ENCODE measurements at regions not wholly inside any gene's neighbourhood (a gene's known extent, or its start where the extent isn't known, plus 50 kb on each side); places are given as distances from the start of the nearest gene placed in this dataset.

DNA sequence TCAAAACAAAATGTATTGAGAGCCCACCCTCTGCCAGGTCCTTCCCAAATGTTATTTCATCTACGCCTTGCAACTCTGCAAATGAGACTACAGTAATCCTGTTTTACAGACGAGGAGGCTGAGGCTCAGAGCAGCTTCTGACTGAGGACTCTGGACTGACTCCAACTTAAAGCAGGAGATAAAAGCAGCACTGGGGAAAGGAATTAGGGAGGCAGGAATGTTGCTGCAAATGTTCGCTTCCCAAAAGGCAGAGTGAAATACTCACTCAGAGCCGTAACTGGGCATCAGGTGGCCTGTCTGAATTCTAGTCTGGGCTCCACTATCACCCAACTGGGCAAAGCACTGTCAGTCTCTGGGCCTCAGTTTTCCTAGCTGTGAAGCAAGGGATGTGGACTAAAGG is 94.7 kb upstream of the SRD5A3 start:
- TF ChIP-seq FOXK2 (IDR thresholded peaks at IDR 0.05): no peak
- TF ChIP-seq TARDBP (IDR thresholded peaks at IDR 0.05): no peak
- TF ChIP-seq LEF1 (IDR thresholded peaks at IDR 0.05; ENCODE audit: borderline replicate concordance): no peak
- TF ChIP-seq FOXA1 (IDR thresholded peaks at IDR 0.05): no peak
- no peak for TF ChIP-seq ARNT (IDR thresholded peaks at IDR 0.05)
- TF ChIP-seq NFRKB (IDR thresholded peaks at IDR 0.05): no peak
- TF ChIP-seq BHLHE40 (IDR thresholded peaks at IDR 0.05; ENCODE audit: borderline replicate concordance): no peak
- TF ChIP-seq, protein P1, sequence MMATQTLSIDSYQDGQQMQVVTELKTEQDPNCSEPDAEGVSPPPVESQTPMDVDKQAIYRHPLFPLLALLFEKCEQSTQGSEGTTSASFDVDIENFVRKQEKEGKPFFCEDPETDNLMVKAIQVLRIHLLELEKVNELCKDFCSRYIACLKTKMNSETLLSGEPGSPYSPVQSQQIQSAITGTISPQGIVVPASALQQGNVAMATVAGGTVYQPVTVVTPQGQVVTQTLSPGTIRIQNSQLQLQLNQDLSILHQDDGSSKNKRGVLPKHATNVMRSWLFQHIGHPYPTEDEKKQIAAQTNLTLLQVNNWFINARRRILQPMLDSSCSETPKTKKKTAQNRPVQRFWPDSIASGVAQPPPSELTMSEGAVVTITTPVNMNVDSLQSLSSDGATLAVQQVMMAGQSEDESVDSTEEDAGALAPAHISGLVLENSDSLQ (IDR thresholded peaks at IDR 0.05): no peak
- no peak for TF ChIP-seq SP1 (IDR thresholded peaks at IDR 0.05)
- TF ChIP-seq ZNF384 (IDR thresholded peaks at IDR 0.05): no peak
- TF ChIP-seq CTBP1 (IDR thresholded peaks at IDR 0.05; ENCODE audit: borderline replicate concordance): no peak
- no peak for TF ChIP-seq L3MBTL2 (conservative IDR thresholded peaks at IDR 0.05)
- no peak for TF ChIP-seq ELF4 (IDR thresholded peaks at IDR 0.05)
- TF ChIP-seq HDGF (IDR thresholded peaks at IDR 0.05; ENCODE audit: borderline replicate concordance): no peak
- no peak for TF ChIP-seq FOXM1 (IDR thresholded peaks at IDR 0.05; ENCODE audit: borderline replicate concordance)
- TF ChIP-seq SUZ12 (IDR thresholded peaks at IDR 0.05): no peak
- POLR2A ChIA-PET: no interaction called here
- CTCF ChIA-PET: no interaction called here
- no peak for DNase-seq (ENCODE audit: extremely low spot score)

GRCh38 chr4:55251896-55252295 is 94.1 kb upstream of the SRD5A3 start:
- TF ChIP-seq LEF1 (IDR thresholded peaks at IDR 0.05; ENCODE audit: borderline replicate concordance): no peak
- no peak for TF ChIP-seq CTBP1 (IDR thresholded peaks at IDR 0.05; ENCODE audit: borderline replicate concordance)
- TF ChIP-seq L3MBTL2 (conservative IDR thresholded peaks at IDR 0.05): no peak
- no peak for TF ChIP-seq SUZ12 (IDR thresholded peaks at IDR 0.05)
- no peak for TF ChIP-seq SP1 (IDR thresholded peaks at IDR 0.05)
- TF ChIP-seq FOXA1 (IDR thresholded peaks at IDR 0.05): no peak
- no peak for TF ChIP-seq ELF4 (IDR thresholded peaks at IDR 0.05)
- TF ChIP-seq ARNT (IDR thresholded peaks at IDR 0.05): no peak
- TF ChIP-seq BHLHE40 (IDR thresholded peaks at IDR 0.05; ENCODE audit: borderline replicate concordance): no peak
- TF ChIP-seq NFRKB (IDR thresholded peaks at IDR 0.05): no peak
- TF ChIP-seq FOXM1 (IDR thresholded peaks at IDR 0.05; ENCODE audit: borderline replicate concordance): no peak
- no peak for TF ChIP-seq HDGF (IDR thresholded peaks at IDR 0.05; ENCODE audit: borderline replicate concordance)
- TF ChIP-seq, protein P1 (IDR thresholded peaks at IDR 0.05): no peak
- no peak for TF ChIP-seq ZNF384 (IDR thresholded peaks at IDR 0.05)
- no peak for TF ChIP-seq TARDBP (IDR thresholded peaks at IDR 0.05)
- no peak for TF ChIP-seq FOXK2 (IDR thresholded peaks at IDR 0.05)
- no peak for DNase-seq (ENCODE audit: extremely low spot score)
- CTCF ChIA-PET: no interaction called here
- POLR2A ChIA-PET: no interaction called here

GRCh38 chr4:55253948-55254593 is 92.0 kb upstream of the SRD5A3 start:
- DNase-seq (ENCODE audit: extremely low spot score): no peak
- no peak for TF ChIP-seq CTBP1 (IDR thresholded peaks at IDR 0.05; ENCODE audit: borderline replicate concordance)
- TF ChIP-seq, protein P1 (IDR thresholded peaks at IDR 0.05): no peak
- TF ChIP-seq ARNT (IDR thresholded peaks at IDR 0.05): no peak
- TF ChIP-seq FOXM1 (IDR thresholded peaks at IDR 0.05; ENCODE audit: borderline replicate concordance): no peak
- no peak for TF ChIP-seq ELF4 (IDR thresholded peaks at IDR 0.05)
- no peak for TF ChIP-seq SP1 (IDR thresholded peaks at IDR 0.05)
- no peak for TF ChIP-seq FOXA1 (IDR thresholded peaks at IDR 0.05)
- TF ChIP-seq NFRKB (IDR thresholded peaks at IDR 0.05): no peak
- TF ChIP-seq ZNF384 (IDR thresholded peaks at IDR 0.05): no peak
- no peak for TF ChIP-seq LEF1 (IDR thresholded peaks at IDR 0.05; ENCODE audit: borderline replicate concordance)
- TF ChIP-seq BHLHE40 (IDR thresholded peaks at IDR 0.05; ENCODE audit: borderline replicate concordance): no peak
- TF ChIP-seq SUZ12 (IDR thresholded peaks at IDR 0.05): no peak
- no peak for TF ChIP-seq TARDBP (IDR thresholded peaks at IDR 0.05)
- CTCF ChIA-PET: interaction anchor here (0.6 kb wide), 1 partner anchor 76 kb away, joined by 4 read pairs; no protein-coding TSS in a partner anchor
- POLR2A ChIA-PET: no interaction called here

GRCh38 chr4:55255179-55255578 is 90.9 kb upstream of the SRD5A3 start:
- no peak for DNase-seq (ENCODE audit: extremely low spot score)
- POLR2A ChIA-PET: no interaction called here
- CTCF ChIA-PET: no interaction called here
- TF ChIP-seq, protein P1 (IDR thresholded peaks at IDR 0.05): no peak
- no peak for TF ChIP-seq LEF1 (IDR thresholded peaks at IDR 0.05; ENCODE audit: borderline replicate concordance)
- no peak for TF ChIP-seq HDGF (IDR thresholded peaks at IDR 0.05; ENCODE audit: borderline replicate concordance)
- TF ChIP-seq NFRKB (IDR thresholded peaks at IDR 0.05): no peak
- no peak for TF ChIP-seq ZNF384 (IDR thresholded peaks at IDR 0.05)
- no peak for TF ChIP-seq FOXM1 (IDR thresholded peaks at IDR 0.05; ENCODE audit: borderline replicate concordance)
- TF ChIP-seq FOXA1 (IDR thresholded peaks at IDR 0.05): no peak
- no peak for TF ChIP-seq SP1 (IDR thresholded peaks at IDR 0.05)
- no peak for TF ChIP-seq ELF4 (IDR thresholded peaks at IDR 0.05)
- TF ChIP-seq FOXK2 (IDR thresholded peaks at IDR 0.05): no peak
- no peak for TF ChIP-seq CTBP1 (IDR thresholded peaks at IDR 0.05; ENCODE audit: borderline replicate concordance)
- no peak for TF ChIP-seq TARDBP (IDR thresholded peaks at IDR 0.05)
- TF ChIP-seq ARNT (IDR thresholded peaks at IDR 0.05): no peak
- no peak for TF ChIP-seq BHLHE40 (IDR thresholded peaks at IDR 0.05; ENCODE audit: borderline replicate concordance)

GRCh38 chr4:55256787-55257186 is 89.3 kb upstream of the SRD5A3 start:
- no peak for DNase-seq (ENCODE audit: extremely low spot score)
- ChIA-PET POLR2A (no interaction called here), CTCF (interaction anchor here (0.6 kb wide), 1 partner anchor 92 kb away, joined by 3 read pairs; no protein-coding TSS in a partner anchor)
- TF ChIP-seq SP1 (IDR thresholded peaks at IDR 0.05): no peak
- no peak for TF ChIP-seq NFRKB (IDR thresholded peaks at IDR 0.05)
- no peak for TF ChIP-seq L3MBTL2 (conservative IDR thresholded peaks at IDR 0.05)
- TF ChIP-seq SUZ12 (IDR thresholded peaks at IDR 0.05): no peak
- no peak for TF ChIP-seq ELF4 (IDR thresholded peaks at IDR 0.05)
- TF ChIP-seq, protein P1 (IDR thresholded peaks at IDR 0.05): no peak
- TF ChIP-seq ARNT (IDR thresholded peaks at IDR 0.05): no peak
- TF ChIP-seq ZNF384 (IDR thresholded peaks at IDR 0.05): no peak
- no peak for TF ChIP-seq FOXA1 (IDR thresholded peaks at IDR 0.05)

Measured in HEK293T (cell line).